MG63 (cell line): ENCODE measurements at regions not wholly inside any gene's neighbourhood (a gene's known extent, or its start where the extent isn't known, plus 50 kb on each side); places are given as distances from the start of the nearest gene placed in this dataset.

Source experiments
- DNase-seq: peaks from one replicate; pipeline ENCODE4 v3.0.0-alpha.2; 2020
- H3K27me3 ChIP-seq: fragments of 250-450 bp; sonication (Bioruptor Pico); 2 replicates; pipeline ENCODE4 v1.5.1; 2020; ENCODE audit warnings: mild to moderate bottlenecking, moderate library complexity
- H3K36me3 ChIP-seq: fragments of 250-450 bp; sonication (Bioruptor Pico); 2 replicates; pipeline ENCODE4 v1.5.1; 2020; ENCODE audit warnings: mild to moderate bottlenecking, moderate library complexity
- H3K4me3 ChIP-seq: fragments of 250-450 bp; sonication (Bioruptor Pico); 2 replicates; pipeline ENCODE4 v1.5.1; 2020; ENCODE audit warnings: mild to moderate bottlenecking, moderate library complexity
- H3K9me3 ChIP-seq: fragments of 250-450 bp; sonication (Bioruptor Pico); 2 replicates; pipeline ENCODE4 v1.5.1; 2020; ENCODE audit warnings: mild to moderate bottlenecking, moderate library complexity

DNA sequence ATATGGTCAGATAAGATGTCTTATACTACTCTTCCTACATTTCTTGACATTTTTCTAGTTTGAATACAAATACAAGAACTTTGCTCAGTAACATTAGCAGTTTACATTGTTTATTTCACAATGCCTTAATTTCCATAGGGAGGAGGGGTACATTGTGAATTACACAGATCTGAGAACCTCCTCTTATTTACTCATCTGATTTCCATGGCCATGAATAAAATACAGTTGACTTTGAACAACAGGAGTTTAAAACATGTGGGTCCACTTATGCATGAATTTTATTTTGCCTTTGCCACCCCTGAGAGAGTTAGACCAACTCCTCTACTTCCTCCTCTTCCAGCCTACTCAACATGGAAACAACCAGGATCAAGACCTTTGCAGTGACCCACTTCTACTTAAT is 67.7 kb downstream of the MGST1 start:
- DNase-seq = no peak
- no peak overlapping the region for H3K4me3 ChIP-seq
- H3K36me3 ChIP-seq = no peaks in the 10 kb centered on the region
- H3K9me3 ChIP-seq = no peaks in the 10 kb centered on the region
- H3K27me3 ChIP-seq = no peaks in the 10 kb centered on the region

DNA sequence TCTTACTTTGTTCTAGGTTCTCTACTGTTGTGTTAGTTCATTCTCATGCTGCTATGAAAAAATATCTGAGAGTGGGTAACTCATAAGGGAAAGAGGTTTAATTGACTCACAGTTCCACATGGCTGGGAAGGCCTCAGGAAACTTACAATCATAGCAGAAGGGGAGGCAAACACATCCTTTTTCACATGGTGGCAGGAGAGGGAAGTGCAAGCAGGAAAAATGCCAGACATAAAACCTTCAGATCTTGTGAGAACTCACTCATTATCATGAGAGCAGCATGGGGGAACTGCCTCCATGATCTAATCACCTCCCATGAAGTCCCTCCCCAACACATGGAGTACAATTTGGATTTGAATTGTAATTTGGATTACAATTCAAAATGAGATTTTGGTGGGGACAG is 69.6 kb downstream of the MGST1 start:
- no peak for DNase-seq
- Histone ChIP-seq H3K4me3 (no peak overlapping the region), H3K27me3 (no peaks in the 10 kb centered on the region)

DNA sequence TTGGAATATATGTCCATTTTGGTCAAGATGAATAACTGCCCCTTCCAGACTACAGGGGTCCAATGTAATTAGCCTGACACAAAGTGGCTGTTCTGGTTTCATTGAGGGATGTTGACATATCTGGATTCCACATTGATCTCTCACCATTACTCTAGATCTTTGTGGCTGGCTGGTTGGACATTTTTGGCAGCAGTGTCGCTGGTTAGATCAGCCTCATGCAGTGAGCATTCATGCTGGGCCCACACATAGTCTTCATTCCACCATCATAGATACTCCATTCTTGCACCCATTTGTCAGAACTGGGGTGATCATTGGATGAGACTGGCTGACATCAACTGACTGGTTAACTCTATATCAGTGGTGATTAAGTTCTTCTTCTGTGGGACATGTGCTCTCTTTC is 74.4 kb downstream of the MGST1 start:
- no peaks in the 10 kb centered on the region for H3K27me3 ChIP-seq
- H3K36me3 ChIP-seq = no peaks in the 10 kb centered on the region; the same call in 1 of the 2 replicates
- no peaks in the 10 kb centered on the region; the same call in 1 of the 2 replicates for H3K9me3 ChIP-seq
- H3K4me3 ChIP-seq = no peak overlapping the region
- peak; percentile 17 for DNase-seq

More for the DNA sequence above, 69.6 kb downstream of the MGST1 start:
- H3K9me3 ChIP-seq = no peaks in the 10 kb centered on the region; the same call in 1 of the 2 replicates
- no peaks in the 10 kb centered on the region for H3K36me3 ChIP-seq

DNA sequence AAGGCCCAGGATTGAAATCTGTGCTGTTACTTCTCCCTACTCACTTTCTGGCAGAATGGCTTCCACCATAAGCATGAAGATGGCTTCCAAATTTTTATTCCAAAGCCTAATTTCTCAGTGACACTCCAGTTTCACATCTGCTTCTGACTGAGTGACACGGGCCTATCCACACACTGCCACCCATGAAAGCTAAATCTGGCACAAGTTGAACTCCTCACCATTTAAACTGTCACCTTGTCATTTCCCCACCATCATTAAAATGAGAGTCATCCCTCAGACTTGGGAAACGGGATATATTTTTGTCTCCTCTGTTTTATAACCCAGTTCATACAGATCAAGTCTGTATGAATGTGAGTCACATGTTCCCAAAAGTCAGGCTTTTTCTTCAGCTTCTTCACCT is 77.1 kb downstream of the MGST1 start:
- no peaks in the 10 kb centered on the region; the same call in 1 of the 2 replicates for H3K36me3 ChIP-seq
- H3K27me3 ChIP-seq = no peaks in the 10 kb centered on the region
- no peaks in the 10 kb centered on the region; the same call in 1 of the 2 replicates for H3K9me3 ChIP-seq
- DNase-seq = no peak
- no peak overlapping the region for H3K4me3 ChIP-seq

DNA sequence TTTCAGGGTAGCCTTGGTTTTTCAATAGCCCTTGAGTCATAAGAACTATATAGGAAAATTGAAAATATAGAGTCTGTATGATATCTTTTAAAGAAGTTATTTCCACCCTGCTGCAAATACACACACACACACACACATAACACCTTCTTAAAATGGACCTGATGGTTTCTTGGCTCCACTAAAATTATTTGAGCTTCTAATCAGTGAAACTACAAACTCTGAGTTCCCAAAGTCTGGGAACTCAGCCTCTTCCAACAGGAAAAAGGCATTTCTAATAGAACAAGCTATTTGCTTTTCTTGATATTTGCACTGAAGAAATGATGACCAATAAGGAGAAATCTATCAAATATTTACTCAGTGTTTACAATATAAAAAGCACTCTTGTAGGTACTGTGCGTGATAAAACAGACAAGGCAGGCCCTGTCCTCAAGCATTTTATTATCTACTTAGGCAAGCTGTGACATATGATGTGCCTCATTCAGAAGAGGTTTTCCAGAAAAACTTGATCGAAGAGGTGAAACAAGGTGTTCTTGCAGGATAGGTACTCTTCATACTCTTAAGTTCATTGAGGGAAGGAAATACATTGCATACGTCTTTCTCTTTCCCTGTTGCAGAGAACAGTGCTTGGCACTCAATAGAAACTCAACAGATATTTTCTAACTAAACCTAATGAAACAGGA is 88.6 kb downstream of the MGST1 start:
- no peak for DNase-seq
- Histone ChIP-seq H3K4me3 (no peak overlapping the region), H3K36me3 (no peaks in the 10 kb centered on the region), H3K27me3 (no peaks in the 10 kb centered on the region), H3K9me3 (peaks cover under 1% of the 10 kb centered on the region; the same call in 1 of the 2 replicates)

DNA sequence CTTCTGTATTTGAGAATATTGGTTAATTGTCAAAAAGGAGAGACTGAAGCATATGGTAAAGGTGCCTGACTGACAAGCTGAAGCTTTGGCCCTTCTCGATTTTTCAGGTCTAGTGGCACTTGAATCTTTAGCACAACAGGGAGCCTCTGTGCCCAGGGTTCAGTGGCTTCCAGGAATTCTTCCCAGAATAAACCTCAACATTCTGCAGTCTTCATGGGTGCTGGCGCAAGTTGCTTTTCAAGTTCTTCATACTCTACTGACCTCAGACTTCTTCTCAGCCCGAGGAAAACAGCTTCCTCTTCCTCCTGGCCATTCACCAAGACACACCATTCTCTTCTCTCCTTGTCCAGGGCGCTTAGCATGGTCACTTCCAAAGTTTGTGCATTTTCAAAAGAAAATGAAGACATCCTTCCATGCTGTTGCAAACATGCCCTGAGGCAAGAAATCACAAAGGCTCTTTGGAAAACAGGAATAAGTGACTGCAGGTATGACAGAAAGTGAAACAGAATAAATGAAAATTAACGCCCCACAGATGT is 89.9 kb downstream of the MGST1 start:
- no peak for DNase-seq
- Histone ChIP-seq H3K9me3 (no peaks in the 10 kb centered on the region), H3K4me3 (no peak overlapping the region), H3K36me3 (no peaks in the 10 kb centered on the region), H3K27me3 (no peaks in the 10 kb centered on the region)

DNA sequence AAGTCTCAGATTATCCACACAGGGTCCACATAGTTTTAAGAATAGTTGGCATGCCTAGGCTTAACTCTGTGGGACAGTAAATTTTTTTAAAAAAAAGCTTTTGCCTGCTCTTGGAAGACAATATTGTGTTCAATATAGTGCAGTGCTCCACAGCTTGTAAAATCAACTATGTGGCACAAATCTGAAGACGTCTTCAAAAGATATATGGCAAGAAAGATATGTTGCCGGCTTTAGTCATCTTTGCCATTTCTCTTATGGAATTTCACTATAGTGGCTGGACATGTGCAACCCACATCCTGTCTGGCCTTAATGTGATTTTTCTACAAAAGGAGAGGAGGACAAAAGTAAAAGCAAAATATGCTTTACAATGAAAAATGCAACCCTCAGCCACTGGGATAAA is 90.5 kb downstream of the MGST1 start:
- no peak for DNase-seq
- H3K9me3 ChIP-seq = no peaks in the 10 kb centered on the region
- H3K36me3 ChIP-seq = no peaks in the 10 kb centered on the region
- H3K4me3 ChIP-seq = no peak overlapping the region
- no peaks in the 10 kb centered on the region for H3K27me3 ChIP-seq

- Histone ChIP-seq H3K9me3 (no peaks in the 10 kb centered on the region), H3K36me3 (no peaks in the 10 kb centered on the region), H3K4me3 (no peak overlapping the region), H3K27me3 (no peaks in the 10 kb centered on the region)
- DNase-seq = no peak
These were observed 102.0 kb downstream of the MGST1 start for GRCh38 chr12:16449459-16449858.

DNA sequence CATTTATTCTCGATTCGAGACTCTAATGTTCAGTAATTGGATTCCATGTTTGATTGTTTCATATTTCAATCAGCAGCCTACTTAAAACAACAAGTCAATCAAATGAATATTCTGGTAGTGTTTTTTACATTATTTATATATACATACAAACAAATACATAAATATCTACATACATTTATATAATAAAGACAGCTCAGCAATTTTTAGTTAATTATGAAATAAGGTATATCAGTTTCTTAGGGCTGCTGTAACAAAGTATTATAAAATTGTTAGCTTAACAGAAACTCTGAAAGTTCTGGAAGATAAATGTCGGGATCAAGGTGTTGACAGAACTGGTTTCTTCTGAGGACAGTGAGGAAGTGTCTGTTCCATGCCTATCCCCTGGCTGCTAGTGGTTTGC is 105.9 kb downstream of the MGST1 start:
- DNase-seq = no peak

DNA sequence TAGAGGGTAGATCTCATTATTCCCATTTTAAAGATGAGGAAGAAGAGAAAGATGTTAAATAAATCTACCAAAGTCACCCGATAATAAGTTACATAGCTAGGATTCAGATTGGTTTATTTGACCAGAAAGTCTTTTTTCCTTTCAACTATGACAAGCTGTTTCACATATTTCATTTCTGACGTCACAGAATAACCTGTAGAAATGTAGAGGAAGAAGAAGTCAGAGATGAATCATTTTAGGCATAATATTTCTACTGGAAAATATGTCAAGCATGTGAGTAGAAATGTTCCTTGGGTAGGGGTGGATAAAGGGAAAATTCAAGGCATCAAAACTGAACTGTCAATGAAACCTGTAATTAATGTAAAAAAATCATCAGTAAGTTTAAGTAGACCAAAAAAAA is 107.0 kb downstream of the MGST1 start:
- Histone ChIP-seq H3K27me3 (no peaks in the 10 kb centered on the region), H3K36me3 (no peaks in the 10 kb centered on the region), H3K9me3 (no peaks in the 10 kb centered on the region), H3K4me3 (no peak overlapping the region)
- DNase-seq = no peak

More for the DNA sequence above, 105.9 kb downstream of the MGST1 start:
- no peaks in the 10 kb centered on the region for H3K27me3 ChIP-seq
- no peak overlapping the region for H3K4me3 ChIP-seq
- H3K36me3 ChIP-seq = no peaks in the 10 kb centered on the region
- no peaks in the 10 kb centered on the region for H3K9me3 ChIP-seq

- Histone ChIP-seq H3K27me3 (no peaks in the 10 kb centered on the region), H3K9me3 (no peaks in the 10 kb centered on the region), H3K36me3 (no peaks in the 10 kb centered on the region), H3K4me3 (no peak overlapping the region)
- DNase-seq = no peak
These were observed 111.2 kb downstream of the MGST1 start for GRCh38 chr12:16458521-16459078.

- Histone ChIP-seq H3K36me3 (no peaks in the 10 kb centered on the region), H3K9me3 (no peaks in the 10 kb centered on the region), H3K27me3 (no peaks in the 10 kb centered on the region; the same call in 1 of the 2 replicates), H3K4me3 (no peak overlapping the region)
- no peak for DNase-seq
These were observed 119.8 kb downstream of the MGST1 start for GRCh38 chr12:16467272-16467671.

DNA sequence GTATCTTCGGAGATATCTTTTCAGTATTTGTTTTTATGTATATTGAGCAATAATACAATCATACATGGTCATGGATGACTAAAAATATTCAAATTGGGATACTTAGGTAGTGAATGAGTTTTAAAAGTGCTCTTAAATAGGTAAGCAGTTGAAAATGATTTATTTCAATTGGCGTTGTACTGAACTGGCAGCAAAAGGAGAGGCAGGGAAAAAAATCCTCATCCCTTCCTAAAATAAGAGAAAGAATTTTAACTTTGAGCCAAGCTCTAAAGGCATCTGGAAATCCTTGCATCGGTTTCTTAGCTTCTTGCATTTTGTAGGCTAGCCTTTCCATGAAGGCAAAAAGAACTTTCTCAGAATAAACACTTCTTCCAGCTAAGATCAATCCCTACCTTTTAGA is 125.2 kb downstream of the MGST1 start:
- no peaks in the 10 kb centered on the region for H3K36me3 ChIP-seq
- no peak overlapping the region for H3K4me3 ChIP-seq
- no peaks in the 10 kb centered on the region for H3K9me3 ChIP-seq
- DNase-seq = no peak
- H3K27me3 ChIP-seq = no peaks in the 10 kb centered on the region

GRCh38 chr12:16473610-16474326 is 126.3 kb downstream of the MGST1 start:
- Histone ChIP-seq H3K9me3 (no peaks in the 10 kb centered on the region), H3K27me3 (no peaks in the 10 kb centered on the region), H3K4me3 (no peak overlapping the region), H3K36me3 (no peaks in the 10 kb centered on the region)
- DNase-seq = no peak

GRCh38 chr12:16474801-16475200 is 127.4 kb downstream of the MGST1 start:
- no peak for DNase-seq
- Histone ChIP-seq H3K4me3 (no peak overlapping the region), H3K36me3 (no peaks in the 10 kb centered on the region), H3K27me3 (no peaks in the 10 kb centered on the region), H3K9me3 (no peaks in the 10 kb centered on the region)

- no peaks in the 10 kb centered on the region for H3K9me3 ChIP-seq
- no peaks in the 10 kb centered on the region for H3K36me3 ChIP-seq
- H3K4me3 ChIP-seq = no peak overlapping the region
- H3K27me3 ChIP-seq = no peaks in the 10 kb centered on the region
- no peak for DNase-seq
These were observed 128.1 kb downstream of the MGST1 start for GRCh38 chr12:16475521-16475920.

GRCh38 chr12:16482726-16483125 is 123.2 kb downstream of the LMO3 start:
- Histone ChIP-seq H3K9me3 (no peaks in the 10 kb centered on the region), H3K27me3 (no peaks in the 10 kb centered on the region), H3K36me3 (no peaks in the 10 kb centered on the region), H3K4me3 (no peak overlapping the region)
- peak; percentile 11 for DNase-seq
